ENCODE measurements at regions not wholly inside any gene's neighbourhood (a gene's known extent, or its start where the extent isn't known, plus 50 kb on each side); places are given as distances from the start of the nearest gene placed in this dataset.

DNA sequence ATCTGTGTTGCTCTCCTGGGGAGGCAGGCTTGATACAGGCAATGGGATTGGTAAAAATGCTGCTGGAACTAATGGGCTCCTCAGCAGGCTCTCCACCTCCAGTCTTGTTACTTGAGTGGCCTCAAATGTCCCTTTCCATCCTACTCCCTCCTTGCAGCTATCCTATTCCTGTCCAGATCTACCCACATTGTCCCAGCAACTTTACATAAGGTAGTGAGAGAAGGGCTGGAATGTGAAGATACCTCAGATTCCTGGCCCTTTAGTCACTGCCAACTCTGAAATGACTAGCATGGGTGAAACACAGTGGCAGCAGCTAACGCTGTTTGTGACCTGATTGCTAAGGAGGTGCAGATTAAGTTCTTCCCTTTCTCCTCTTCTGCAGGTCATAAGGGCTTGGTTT is 210.1 kb upstream of the HS3ST4 start:
- Mint-ChIP-seq H3K9me3 (no peaks in the 10 kb centered on the region), H3K27ac (no peak overlapping the region), H3K4me1 (ENCODE audit: low read depth in 2 of 2) (no peaks in the 10 kb centered on the region), H3K27me3 (peaks cover 0 to 6% of the 10 kb centered on the region in 2 donors), H3K4me3 (no peak overlapping the region), H3K36me3 (ENCODE audit: insufficient read depth) (no peaks in the 10 kb centered on the region)
- no peak for ATAC-seq (replicated peaks)
- DNase-seq = no peak

GRCh38 chr16:25478476-25478875 is 213.3 kb upstream of the HS3ST4 start:
- peaks cover 10 to 12% of the 10 kb centered on the region in 2 donors for H3K27me3 Mint-ChIP-seq
- no peak overlapping the region for H3K4me3 Mint-ChIP-seq
- H3K36me3 Mint-ChIP-seq (ENCODE audit: insufficient read depth) = no peaks in the 10 kb centered on the region
- no peaks in the 10 kb centered on the region for H3K9me3 Mint-ChIP-seq
- DNase-seq = no peak
- no peaks in the 10 kb centered on the region for H3K4me1 Mint-ChIP-seq (ENCODE audit: low read depth in 2 of 2)
- ATAC-seq (replicated peaks) = no peak
- H3K27ac Mint-ChIP-seq = no peak overlapping the region

GRCh38 chr16:25464058-25464457 is 206.4 kb upstream of the ZKSCAN2 start:
- no peak overlapping the region for H3K4me3 Mint-ChIP-seq
- no peaks in the 10 kb centered on the region for H3K36me3 Mint-ChIP-seq (ENCODE audit: insufficient read depth)
- ATAC-seq (replicated peaks) = no peak
- H3K27ac Mint-ChIP-seq = no peak overlapping the region
- peaks cover 11 to 13% of the 10 kb centered on the region in 2 donors for H3K27me3 Mint-ChIP-seq
- H3K9me3 Mint-ChIP-seq = no peaks in the 10 kb centered on the region
- DNase-seq = no peak
- H3K4me1 Mint-ChIP-seq (ENCODE audit: low read depth in 2 of 2) = no peaks in the 10 kb centered on the region

DNA sequence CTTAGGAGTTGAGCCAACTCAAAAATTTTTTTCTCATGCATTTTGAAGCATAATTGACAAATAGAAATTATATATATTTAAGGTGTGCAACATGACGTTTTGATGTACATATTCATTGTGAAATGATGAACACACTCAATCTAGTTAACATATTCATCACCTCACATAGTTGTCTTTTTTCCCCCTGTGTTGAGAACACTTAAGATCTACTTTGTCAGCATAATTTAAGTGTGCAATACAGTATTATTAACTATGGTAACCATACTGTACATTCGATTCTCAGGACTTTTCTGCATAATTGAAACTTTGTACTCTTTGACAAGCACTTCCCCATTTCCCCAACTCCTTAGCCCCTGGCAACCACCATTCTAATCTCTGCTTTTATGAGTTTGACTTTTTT is 192.2 kb upstream of the ZKSCAN2 start:
- H3K4me1 Mint-ChIP-seq (ENCODE audit: low read depth in 2 of 2) = no peaks in the 10 kb centered on the region
- DNase-seq (no peak), ATAC-seq (replicated peaks) (no peak)
- peaks cover 3 to 9% of the 10 kb centered on the region in 2 donors for H3K27me3 Mint-ChIP-seq
- H3K27ac Mint-ChIP-seq = no peak overlapping the region
- H3K9me3 Mint-ChIP-seq = peaks cover 3 to 9% of the 10 kb centered on the region in 2 donors
- no peaks in the 10 kb centered on the region for H3K36me3 Mint-ChIP-seq (ENCODE audit: insufficient read depth)
- H3K4me3 Mint-ChIP-seq = no peak overlapping the region

- ATAC-seq (replicated peaks) (no peak), DNase-seq (no peak)
- peaks cover 1 to 9% of the 10 kb centered on the region in 2 donors for H3K9me3 Mint-ChIP-seq
- peaks cover 42 to 52% of the 10 kb centered on the region in 2 donors for H3K27me3 Mint-ChIP-seq
- H3K4me3 Mint-ChIP-seq = no peak overlapping the region
- no peak overlapping the region for H3K27ac Mint-ChIP-seq
- no peaks in the 10 kb centered on the region for H3K36me3 Mint-ChIP-seq (ENCODE audit: insufficient read depth)
- no peaks in the 10 kb centered on the region for H3K4me1 Mint-ChIP-seq (ENCODE audit: low read depth in 2 of 2)
Measured at GRCh38 chr16:25443994-25444393, 186.3 kb upstream of the ZKSCAN2 start.

- H3K9me3 Mint-ChIP-seq = no peaks in the 10 kb centered on the region
- DNase-seq (no peak), ATAC-seq (replicated peaks) (no peak)
- no peak overlapping the region for H3K27ac Mint-ChIP-seq
- no peaks in the 10 kb centered on the region for H3K36me3 Mint-ChIP-seq (ENCODE audit: insufficient read depth)
- H3K4me3 Mint-ChIP-seq = no peak overlapping the region
- no peaks in the 10 kb centered on the region for H3K4me1 Mint-ChIP-seq (ENCODE audit: low read depth in 2 of 2)
- H3K27me3 Mint-ChIP-seq = peaks cover 0 to 12% of the 10 kb centered on the region in 2 donors
Measured at GRCh38 chr16:25434064-25434463, 176.4 kb upstream of the ZKSCAN2 start.

DNA sequence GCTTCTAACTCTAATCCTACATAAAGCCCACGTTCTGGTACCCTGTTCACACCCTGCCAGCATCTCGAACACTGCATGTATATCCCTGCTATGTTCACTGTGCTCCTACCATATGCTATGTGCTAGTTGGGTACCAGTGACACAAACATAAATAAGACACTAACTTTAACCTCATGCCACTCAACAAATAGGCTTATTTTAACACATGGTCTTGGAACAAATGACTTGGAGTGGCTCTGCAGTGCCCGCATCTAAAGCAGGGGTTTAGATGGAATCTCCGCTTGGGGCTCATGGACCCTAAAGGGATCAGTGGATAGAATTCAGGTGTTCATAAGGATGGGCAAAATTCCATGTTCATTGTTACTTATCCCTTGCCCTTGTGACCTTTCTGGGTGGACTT is 175.7 kb upstream of the ZKSCAN2 start:
- Mint-ChIP-seq H3K9me3 (no peaks in the 10 kb centered on the region), H3K27ac (no peak overlapping the region), H3K36me3 (ENCODE audit: insufficient read depth) (no peaks in the 10 kb centered on the region), H3K4me3 (no peak overlapping the region), H3K4me1 (ENCODE audit: low read depth in 2 of 2) (no peaks in the 10 kb centered on the region), H3K27me3 (peaks cover 0 to 7% of the 10 kb centered on the region in 2 donors)
- DNase-seq (no peak), ATAC-seq (replicated peaks) (no peak)

GRCh38 chr16:25431472-25431871 is 173.8 kb upstream of the ZKSCAN2 start:
- Mint-ChIP-seq H3K4me1 (ENCODE audit: low read depth in 2 of 2) (no peaks in the 10 kb centered on the region), H3K9me3 (no peaks in the 10 kb centered on the region), H3K27ac (no peak overlapping the region), H3K36me3 (ENCODE audit: insufficient read depth) (no peaks in the 10 kb centered on the region), H3K4me3 (no peak overlapping the region), H3K27me3 (peaks cover 2 to 7% of the 10 kb centered on the region in 2 donors)
- DNase-seq (no peak), ATAC-seq (replicated peaks) (no peak)

- DNase-seq (no peak), ATAC-seq (replicated peaks) (no peak)
- Mint-ChIP-seq H3K27ac (no peak overlapping the region), H3K27me3 (peaks cover 6 to 30% of the 10 kb centered on the region in 2 donors), H3K4me1 (ENCODE audit: low read depth in 2 of 2) (no peaks in the 10 kb centered on the region), H3K9me3 (no peaks in the 10 kb centered on the region), H3K4me3 (no peak overlapping the region), H3K36me3 (ENCODE audit: insufficient read depth) (no peaks in the 10 kb centered on the region)
Measured at GRCh38 chr16:25426829-25427228, 169.2 kb upstream of the ZKSCAN2 start.

DNA sequence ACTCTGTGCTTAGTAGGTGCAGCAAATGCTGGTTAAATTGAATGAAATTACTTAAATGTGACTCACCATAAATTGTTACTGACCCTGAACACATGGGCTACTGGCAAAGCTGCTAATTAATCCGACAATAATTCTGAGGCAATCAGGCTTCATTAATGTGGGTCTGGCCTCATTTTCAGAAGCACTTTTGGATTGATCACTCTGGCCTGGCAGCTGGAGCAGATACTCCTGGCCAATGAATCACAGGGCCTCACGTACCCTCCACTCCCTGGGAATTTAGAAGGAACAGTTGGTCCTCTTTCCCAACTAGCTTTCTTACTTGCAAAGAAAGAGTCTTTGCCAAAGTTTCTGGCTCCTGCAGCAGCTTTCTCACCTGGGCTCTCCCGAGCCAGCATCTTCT is 162.0 kb upstream of the ZKSCAN2 start:
- DNase-seq (no peak), ATAC-seq (replicated peaks) (no peak)
- H3K9me3 Mint-ChIP-seq = no peaks in the 10 kb centered on the region
- no peaks in the 10 kb centered on the region for H3K36me3 Mint-ChIP-seq (ENCODE audit: insufficient read depth)
- no peaks in the 10 kb centered on the region for H3K4me1 Mint-ChIP-seq (ENCODE audit: low read depth in 2 of 2)
- H3K4me3 Mint-ChIP-seq = no peak overlapping the region
- H3K27me3 Mint-ChIP-seq = peaks cover 12 to 29% of the 10 kb centered on the region in 2 donors
- H3K27ac Mint-ChIP-seq = no peak overlapping the region

GRCh38 chr16:25419153-25419552 is 161.5 kb upstream of the ZKSCAN2 start:
- Mint-ChIP-seq H3K9me3 (no peaks in the 10 kb centered on the region), H3K4me1 (ENCODE audit: low read depth in 2 of 2) (no peaks in the 10 kb centered on the region), H3K4me3 (no peak overlapping the region), H3K36me3 (ENCODE audit: insufficient read depth) (no peaks in the 10 kb centered on the region), H3K27me3 (peaks cover 12 to 26% of the 10 kb centered on the region in 2 donors), H3K27ac (no peak overlapping the region)
- DNase-seq = no peak
- no peak for ATAC-seq (replicated peaks)

DNA sequence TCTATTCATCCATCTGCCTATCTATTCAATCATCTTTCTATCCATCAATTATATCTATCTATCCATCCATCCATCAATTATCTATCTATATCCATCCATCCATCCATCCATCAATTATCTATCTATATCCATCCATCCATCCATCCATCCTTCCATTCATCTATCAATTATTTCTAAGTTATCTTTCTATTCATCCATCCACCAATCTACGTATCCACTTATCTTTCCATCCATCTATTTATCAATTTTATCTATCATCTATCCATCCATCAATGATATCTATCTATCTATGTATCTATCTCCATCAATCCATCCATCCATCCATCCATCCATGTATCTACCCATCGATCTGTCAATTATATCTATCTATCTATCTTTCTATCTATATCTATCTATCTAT is 158.4 kb upstream of the ZKSCAN2 start:
- no peaks in the 10 kb centered on the region for H3K4me1 Mint-ChIP-seq (ENCODE audit: low read depth in 2 of 2)
- no peak overlapping the region for H3K4me3 Mint-ChIP-seq
- no peaks in the 10 kb centered on the region for H3K9me3 Mint-ChIP-seq
- DNase-seq = no peak
- H3K36me3 Mint-ChIP-seq (ENCODE audit: insufficient read depth) = no peaks in the 10 kb centered on the region
- H3K27ac Mint-ChIP-seq = no peak overlapping the region
- H3K27me3 Mint-ChIP-seq = peaks cover 0 to under 1% of the 10 kb centered on the region in 2 donors
- no peak for ATAC-seq (replicated peaks)

GRCh38 chr16:25413975-25414374 is 156.3 kb upstream of the ZKSCAN2 start:
- no peaks in the 10 kb centered on the region for H3K4me1 Mint-ChIP-seq (ENCODE audit: low read depth in 2 of 2)
- no peaks in the 10 kb centered on the region for H3K9me3 Mint-ChIP-seq
- ATAC-seq (replicated peaks) (no peak), DNase-seq (no peak)
- no peak overlapping the region for H3K27ac Mint-ChIP-seq
- no peaks in the 10 kb centered on the region for H3K27me3 Mint-ChIP-seq
- no peak overlapping the region for H3K4me3 Mint-ChIP-seq
- no peaks in the 10 kb centered on the region for H3K36me3 Mint-ChIP-seq (ENCODE audit: insufficient read depth)

DNA sequence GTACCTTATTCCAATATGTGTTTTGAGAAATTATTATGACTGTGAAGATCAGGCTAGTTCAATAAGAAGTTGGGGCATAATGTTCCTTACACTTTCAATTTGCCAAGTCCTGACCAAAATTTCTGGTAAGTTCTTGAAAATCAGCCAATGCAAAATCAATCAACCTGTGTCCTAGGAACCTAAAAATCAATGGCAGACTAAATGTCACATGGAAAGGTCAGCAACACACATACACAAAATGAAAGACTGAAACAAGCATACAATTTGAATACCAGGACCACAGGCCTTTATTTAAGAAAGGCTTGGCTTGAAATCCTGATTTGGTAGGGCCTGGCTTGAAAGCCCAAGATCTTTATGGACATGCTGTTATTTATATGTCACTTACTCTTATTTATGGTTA is 155.5 kb upstream of the ZKSCAN2 start:
- Mint-ChIP-seq H3K36me3 (ENCODE audit: insufficient read depth) (no peaks in the 10 kb centered on the region), H3K27me3 (no peaks in the 10 kb centered on the region), H3K4me3 (no peak overlapping the region), H3K4me1 (ENCODE audit: low read depth in 2 of 2) (no peaks in the 10 kb centered on the region), H3K9me3 (no peaks in the 10 kb centered on the region), H3K27ac (no peak overlapping the region)
- DNase-seq = no peak
- ATAC-seq (replicated peaks) = no peak
